ENCODE measurements at regions not wholly inside any gene's neighbourhood (a gene's known extent, or its start where the extent isn't known, plus 50 kb on each side); places are given as distances from the start of the nearest gene placed in this dataset.

DNA sequence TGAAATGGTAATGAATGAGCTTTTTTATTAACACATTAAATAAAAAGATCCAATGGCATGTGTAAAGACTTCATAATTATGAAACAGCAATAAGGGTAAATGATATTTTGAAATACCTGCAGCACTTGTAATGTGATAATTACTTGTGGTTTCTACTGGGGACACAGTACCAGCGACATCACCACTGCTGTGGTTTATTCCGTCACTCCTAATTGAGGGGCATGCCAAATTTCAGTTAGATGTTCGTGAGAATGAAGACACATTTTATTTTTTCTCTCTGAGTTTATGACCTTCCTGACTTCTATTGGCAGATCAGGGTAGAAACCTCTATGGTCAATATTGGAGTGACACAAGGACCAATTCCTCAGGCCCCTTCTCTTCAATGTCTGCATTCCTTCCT, 131.9 kb upstream of the XYLT1 start:
- H3K4me1 Mint-ChIP-seq (ENCODE audit: low read depth, unreplicated experiment): peaks cover 26% of the 10 kb centered on the region
- DNase-seq: no peak
- H3K27me3 Mint-ChIP-seq (ENCODE audit: unreplicated experiment): peaks cover 2% of the 10 kb centered on the region
- no peak for TF ChIP-seq CTCF (IDR thresholded peaks at IDR 0.05; ENCODE audit: partially characterized antibody, unreplicated experiment)
- no peak overlapping the region for H3K27ac Mint-ChIP-seq (ENCODE audit: unreplicated experiment)
- H3K9me3 Mint-ChIP-seq (ENCODE audit: unreplicated experiment): peaks cover 16% of the 10 kb centered on the region
- peaks cover 4% of the 10 kb centered on the region for H3K36me3 Mint-ChIP-seq (ENCODE audit: unreplicated experiment)
- no peak overlapping the region for H3K4me3 Mint-ChIP-seq (ENCODE audit: unreplicated experiment)

DNA sequence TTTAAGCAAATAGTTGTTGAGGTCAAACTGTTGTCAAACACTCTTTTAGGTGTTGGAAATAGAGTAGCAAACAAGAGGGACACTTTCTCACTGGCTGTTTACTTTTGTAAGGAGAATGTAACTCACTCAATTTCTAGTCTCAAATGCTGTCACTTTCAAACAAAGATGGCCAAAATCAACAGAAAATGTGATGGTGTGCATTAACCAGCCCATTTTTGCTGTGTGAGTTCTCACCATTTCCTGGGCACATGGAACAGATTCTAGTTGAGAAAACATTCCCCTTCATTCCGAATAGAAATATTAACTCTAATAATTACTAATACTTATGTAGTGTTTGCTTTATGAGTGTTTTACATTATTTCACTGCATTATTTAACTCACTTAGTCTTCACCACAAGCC, 128.2 kb upstream of the XYLT1 start:
- Mint-ChIP-seq H3K9me3 (ENCODE audit: unreplicated experiment) (peaks cover 4% of the 10 kb centered on the region), H3K4me1 (ENCODE audit: low read depth, unreplicated experiment) (peaks cover 3% of the 10 kb centered on the region), H3K36me3 (ENCODE audit: unreplicated experiment) (peaks cover 5% of the 10 kb centered on the region), H3K27ac (ENCODE audit: unreplicated experiment) (no peak overlapping the region), H3K27me3 (ENCODE audit: unreplicated experiment) (no peaks in the 10 kb centered on the region), H3K4me3 (ENCODE audit: unreplicated experiment) (no peak overlapping the region)
- no peak for DNase-seq
- no peak for TF ChIP-seq CTCF (IDR thresholded peaks at IDR 0.05; ENCODE audit: partially characterized antibody, unreplicated experiment)

GRCh38 chr16:17591655-17592405, 121.1 kb upstream of the XYLT1 start:
- H3K27ac Mint-ChIP-seq (ENCODE audit: unreplicated experiment): no peak overlapping the region
- no peaks in the 10 kb centered on the region for H3K4me1 Mint-ChIP-seq (ENCODE audit: low read depth, unreplicated experiment)
- no peak for DNase-seq
- TF ChIP-seq CTCF (IDR thresholded peaks at IDR 0.05; ENCODE audit: partially characterized antibody, unreplicated experiment): no peak
- H3K36me3 Mint-ChIP-seq (ENCODE audit: unreplicated experiment): peaks cover 6% of the 10 kb centered on the region
- no peaks in the 10 kb centered on the region for H3K9me3 Mint-ChIP-seq (ENCODE audit: unreplicated experiment)
- H3K27me3 Mint-ChIP-seq (ENCODE audit: unreplicated experiment): no peaks in the 10 kb centered on the region
- no peak overlapping the region for H3K4me3 Mint-ChIP-seq (ENCODE audit: unreplicated experiment)

- no peak for TF ChIP-seq CTCF (IDR thresholded peaks at IDR 0.05; ENCODE audit: partially characterized antibody, unreplicated experiment)
Observed at GRCh38 chr16:17590711-17591654, 120.2 kb upstream of the XYLT1 start.

More at GRCh38 chr16:17590711-17591654, 120.2 kb upstream of the XYLT1 start:
- Mint-ChIP-seq H3K36me3 (ENCODE audit: unreplicated experiment) (peaks cover 6% of the 10 kb centered on the region), H3K27ac (ENCODE audit: unreplicated experiment) (no peak overlapping the region), H3K4me3 (ENCODE audit: unreplicated experiment) (no peak overlapping the region), H3K27me3 (ENCODE audit: unreplicated experiment) (no peaks in the 10 kb centered on the region), H3K4me1 (ENCODE audit: low read depth, unreplicated experiment) (no peaks in the 10 kb centered on the region), H3K9me3 (ENCODE audit: unreplicated experiment) (no peaks in the 10 kb centered on the region)
- DNase-seq: no peak

Measured in glutamatergic neuron (in vitro differentiated cells).